HG03025 (cell line): ENCODE measurements at regions not wholly inside any gene's neighbourhood (a gene's known extent, or its start where the extent isn't known, plus 50 kb on each side); places are given as distances from the start of the nearest gene placed in this dataset.

Experiments
- ATAC-seq: cut with Tn5 transposase; IDR thresholded peaks from one replicate; pipeline ENCODE4 v1.9.1; 2021; ENCODE audit warnings: mild to moderate bottlenecking, moderate library complexity; ENCODE audit not compliant: unreplicated experiment, low FRiP score

GRCh38 chr9:105828171-105828570, 133.8 kb downstream of the TMEM38B start:
- no peak for ATAC-seq

- no peak for ATAC-seq
Measured at GRCh38 chr9:105828596-105829213, 134.4 kb downstream of the TMEM38B start.

GRCh38 chr9:105830461-105830860, 136.1 kb downstream of the TMEM38B start:
- no peak for ATAC-seq

- ATAC-seq = no peak
Measured at GRCh38 chr9:105832096-105832710, 137.9 kb downstream of the TMEM38B start.

GRCh38 chr9:105833271-105833975, 139.1 kb downstream of the TMEM38B start:
- ATAC-seq = no peak

- no peak for ATAC-seq
Measured at GRCh38 chr9:105834404-105834803, 140.1 kb downstream of the TMEM38B start.

- no peak for ATAC-seq
Measured at GRCh38 chr9:105835721-105836120, 141.4 kb downstream of the TMEM38B start.

GRCh38 chr9:105836936-105837660, 142.8 kb downstream of the TMEM38B start:
- no peak for ATAC-seq

- no peak for ATAC-seq
Measured at GRCh38 chr9:105841562-105841961, 147.2 kb downstream of the TMEM38B start.

- ATAC-seq = no peak
Measured at GRCh38 chr9:105842023-105842644, 147.8 kb downstream of the TMEM38B start.

- no peak for ATAC-seq
Measured at GRCh38 chr9:105846825-105847224, 152.5 kb downstream of the TMEM38B start.

GRCh38 chr9:105850852-105851500, 156.6 kb downstream of the TMEM38B start:
- no peak for ATAC-seq

- no peak for ATAC-seq
Measured at GRCh38 chr9:105854026-105854782, 159.9 kb downstream of the TMEM38B start.

GRCh38 chr9:105854783-105855724, 160.7 kb downstream of the TMEM38B start:
- no peak for ATAC-seq

GRCh38 chr9:105855987-105856386, 161.6 kb downstream of the TMEM38B start:
- ATAC-seq = no peak

GRCh38 chr9:105858006-105858690, 163.8 kb downstream of the TMEM38B start:
- ATAC-seq = no peak

GRCh38 chr9:105858877-105859276, 164.5 kb downstream of the TMEM38B start:
- no peak for ATAC-seq
